ENCODE measurements at regions not wholly inside any gene's neighbourhood (a gene's known extent, or its start where the extent isn't known, plus 50 kb on each side); places are given as distances from the start of the nearest gene placed in this dataset.
A peak's percentile ranks its signal among the peaks of the same experiment; 100 is the strongest.

GRCh38 chr13:97567510-97568243, 133.7 kb downstream of the RAP2A start (continued):
- peak; percentile 23; the same call in 1 of the 2 replicates for TF ChIP-seq RELB (IDR thresholded peaks at IDR 0.05; ENCODE audit: low read depth)
- TF ChIP-seq RUNX3 (IDR thresholded peaks at IDR 0.05; ENCODE audit: low read length) = peak; percentile 34
- TF ChIP-seq STAT3 (IDR thresholded peaks at IDR 0.05; ENCODE audit: low read depth, low read length) = no peak
- TF ChIP-seq KDM1A (IDR thresholded peaks at IDR 0.05; ENCODE audit: borderline replicate concordance) = no peak
- no peak for TF ChIP-seq ZNF592 (IDR thresholded peaks at IDR 0.05)
- TF ChIP-seq SMAD5 (IDR thresholded peaks at IDR 0.05; ENCODE audit: low read depth) = no peak
- no peak for TF ChIP-seq STAT1 (conservative IDR thresholded peaks at IDR 0.05)
- TF ChIP-seq BACH1 (IDR thresholded peaks at IDR 0.05; ENCODE audit: borderline replicate concordance) = no peak
- 0 out of 4 replicates have a peak, but pooled peaks of 1 of the 2 experiments have one; percentile 22 for TF ChIP-seq BHLHE40 (IDR thresholded peaks at IDR 0.05; ENCODE audit: borderline replicate concordance in 1 of 2, low read depth in 2 of 2, low read length in 1 of 2)
- TF ChIP-seq IRF4 (IDR thresholded peaks at IDR 0.05; ENCODE audit: low read depth, low read length) = peak; percentile 88
- no peak for TF ChIP-seq ZBTB4 (CRISPR knock-in tag; IDR thresholded peaks at IDR 0.05)

All from GM12878 (cell line).